Activated CD8-positive, alpha-beta T cell treated with anti-CD3 and anti-CD28 coated beads for 36 hours (primary cell): ENCODE measurements at regions not wholly inside any gene's neighbourhood (a gene's known extent, or its start where the extent isn't known, plus 50 kb on each side); places are given as distances from the start of the nearest gene placed in this dataset.

Source experiments
- ATAC-seq: fragments of 200-7000 bp; cut with Tn5 transposase; one replicate; pipeline ENCODE4 v1.10.0; 2021; ENCODE audit warnings: mild to moderate bottlenecking, moderate library complexity
- CTCF ChIA-PET: fragments of 350-600 bp; sonication (Branson Sonifier 250); formaldehyde crosslinking; loops from one replicate; lab custom pipeline; 2021; ENCODE audit warnings: antibody characterized with exemption; lab: Charles Lee
- POLR2A ChIA-PET: fragments of 350-600 bp; sonication (Branson Sonifier 250); formaldehyde crosslinking; loops from one replicate; lab custom pipeline; 2021; ENCODE audit warnings: antibody characterized with exemption; lab: Charles Lee
- DNase-seq: peaks from one replicate; pipeline ENCODE4 v3.0.0-alpha.2; 2020
- H3K27ac Mint-ChIP-seq: one replicate; pipeline ENCODE4 v1.8.0; 2021; ENCODE audit warnings: mild to moderate bottlenecking, mixed read lengths
- H3K27me3 Mint-ChIP-seq: one replicate; pipeline ENCODE4 v1.8.0; 2021; ENCODE audit warnings: mixed read lengths
- H3K36me3 Mint-ChIP-seq: one replicate; pipeline ENCODE4 v1.8.0; 2021; ENCODE audit warnings: low read depth, mixed read lengths
- H3K4me1 Mint-ChIP-seq: one replicate; pipeline ENCODE4 v1.8.0; 2021; ENCODE audit warnings: low read depth, mixed read lengths
- H3K4me3 Mint-ChIP-seq: one replicate; pipeline ENCODE4 v1.8.0; 2021; ENCODE audit warnings: mild to moderate bottlenecking, moderate library complexity, mixed read lengths
- H3K9me3 Mint-ChIP-seq: one replicate; pipeline ENCODE4 v1.8.0; 2021; ENCODE audit warnings: mixed read lengths
- CTCF ChIP-seq: fragments of 200-600 bp; IDR thresholded peaks from one replicate; pipeline ENCODE4 v1.8.0; 2022; ENCODE audit warnings: antibody characterized with exemption, mild to moderate bottlenecking
- intact Hi-C: fragments of 100-400 bp; cut with micrococcal nuclease; formaldehyde crosslinking; loops from one replicate; pipeline ENCODE4 v1.10.0; 2022

GRCh38 chr13:102462570-102462969 is 60.7 kb upstream of the FGF14 start:
- DNase-seq (no peak), ATAC-seq (no peak)
- Mint-ChIP-seq H3K27me3 (peaks cover 12% of the 10 kb centered on the region), H3K4me1 (peaks cover 2% of the 10 kb centered on the region), H3K9me3 (peaks cover under 1% of the 10 kb centered on the region), H3K36me3 (no peaks in the 10 kb centered on the region), H3K27ac (no peak overlapping the region), H3K4me3 (no peak overlapping the region)
- ChIA-PET CTCF (no interaction called here), POLR2A (no interaction called here)
- intact Hi-C loops, result no loop called here
- TF ChIP-seq CTCF, result no peak

GRCh38 chr13:102461302-102461701 is 59.5 kb upstream of the FGF14 start:
- POLR2A ChIA-PET, result no interaction called here
- Mint-ChIP-seq H3K9me3 (no peaks in the 10 kb centered on the region), H3K27ac (no peak overlapping the region)

GRCh38 chr13:102460806-102461205 is 59.0 kb upstream of the FGF14 start:
- ChIA-PET POLR2A (no interaction called here), CTCF (no interaction called here)
- DNase-seq (no peak), ATAC-seq (no peak)
- Mint-ChIP-seq H3K27ac (no peak overlapping the region), H3K9me3 (no peaks in the 10 kb centered on the region), H3K27me3 (peaks cover 8% of the 10 kb centered on the region), H3K4me1 (peaks cover 7% of the 10 kb centered on the region), H3K36me3 (no peaks in the 10 kb centered on the region), H3K4me3 (no peak overlapping the region)
- intact Hi-C loops, result no loop called here
- no peak for TF ChIP-seq CTCF

More at GRCh38 chr13:102461302-102461701, 59.5 kb upstream of the FGF14 start:
- no peak overlapping the region for H3K4me3 Mint-ChIP-seq
- TF ChIP-seq CTCF, result no peak
- no peaks in the 10 kb centered on the region for H3K36me3 Mint-ChIP-seq
- CTCF ChIA-PET, result no interaction called here
- H3K4me1 Mint-ChIP-seq, result peaks cover 7% of the 10 kb centered on the region
- no peak for ATAC-seq
- peaks cover 9% of the 10 kb centered on the region for H3K27me3 Mint-ChIP-seq
- no peak for DNase-seq
- intact Hi-C loops, result no loop called here

GRCh38 chr13:102452836-102453235 is 51.0 kb upstream of the FGF14 start:
- DNase-seq (no peak), ATAC-seq (no peak)
- H3K27me3 Mint-ChIP-seq, result peaks cover 6% of the 10 kb centered on the region
- no peak for TF ChIP-seq CTCF
- H3K36me3 Mint-ChIP-seq, result no peaks in the 10 kb centered on the region
- intact Hi-C loops, result no loop called here
- no peaks in the 10 kb centered on the region for H3K9me3 Mint-ChIP-seq
- CTCF ChIA-PET, result no interaction called here
- no peak overlapping the region for H3K4me3 Mint-ChIP-seq
- POLR2A ChIA-PET, result no interaction called here
- no peak overlapping the region for H3K27ac Mint-ChIP-seq
- H3K4me1 Mint-ChIP-seq, result peaks cover 7% of the 10 kb centered on the region
